Gastrocnemius medialis (tissue), 4 donors: ENCODE measurements at regions not wholly inside any gene's neighbourhood (a gene's known extent, or its start where the extent isn't known, plus 50 kb on each side); places are given as distances from the start of the nearest gene placed in this dataset.

Experiments used
- ATAC-seq, 2 donors: fragments of 150-250 bp; one replicate each; pipeline ENCODE4 v1.9.1; 2016
- DNase-seq, 2 donors: peaks; one replicate each; pipeline ENCODE4 v3.0.0-alpha.2; 2019
- H3K27ac ChIP-seq, 4 donors: fragments of 200-600 bp; sonication (generic); 1 replicate in 1 of 4; 2 replicates in 3 of 4; pipeline ENCODE4 v1.5.1; 2016 to 2018; ENCODE audit warnings: mild to moderate bottlenecking in 2 of 4, moderate library complexity in 1 of 4
- H3K27me3 ChIP-seq, 3 donors: fragments of 200-600 bp; sonication (generic) in 2 of 3; 1 replicate in 1 of 3; 2 replicates in 2 of 3; pipeline versions ENCODE4 v1.5.1 to v1.6.0; 2016 to 2019; ENCODE audit warnings: mild to moderate bottlenecking in 1 of 3, moderate library complexity in 1 of 3
- H3K36me3 ChIP-seq, 2 donors: fragments of 200-600 bp; sonication (generic) in 1 of 2; one replicate each; pipeline ENCODE4 v1.5.1; 2017 to 2018
- H3K4me1 ChIP-seq, 2 donors: fragments of 200-600 bp; sonication (generic) in 1 of 2; one replicate each; pipeline ENCODE4 v1.5.1; 2016 to 2017; ENCODE audit warnings: mild to moderate bottlenecking in 2 of 2
- H3K4me3 ChIP-seq, 4 donors: fragments of 200-600 bp; sonication (generic) in 3 of 4; 1 replicate in 1 of 4; 2 replicates in 3 of 4; pipeline ENCODE4 v1.5.1; 2016 to 2019; ENCODE audit warnings: mild to moderate bottlenecking in 2 of 4
- H3K9me3 ChIP-seq, 3 donors: fragments of 200-600 bp; sonication (generic) in 2 of 3; 1 replicate in 1 of 3; 2 replicates in 2 of 3; pipeline ENCODE4 v1.5.1; 2016 to 2019
- POLR2A ChIP-seq, 2 donors: fragments of 450-650 bp; IDR thresholded peaks; one replicate each; pipeline ENCODE4 v1.6.1; 2017; ENCODE audit warnings: antibody characterized with exemption in 2 of 2, mild to moderate bottlenecking in 2 of 2, moderate library complexity in 2 of 2
- in situ Hi-C, 4 donors: fragments of 200-750 bp; cut with MboI; loops; one replicate each; pipeline versions ENCODE4 v1.15.0 to v1.8.0; 2017; ENCODE audit warnings: low sequenced_read_pairs in 4 of 4
- intact Hi-C: fragments of 100-400 bp; cut with DNase I; formaldehyde crosslinking; loops from one replicate; pipeline ENCODE4 v1.15.1; 2023; ENCODE audit warnings: low total_unique reads
- TF ChIP-seq, protein P1 (sequence below), 5 experiments: fragments of 450-650 bp in 3 of 5; fragments of 200-600 bp in 2 of 5; sonication (generic) in 2 of 5; IDR thresholded peaks in 4 of 5; conservative IDR thresholded peaks in 1 of 5; 1 replicate in 4 of 5; 2 replicates in 1 of 5; pipeline ENCODE4 v1.5.1; 2016 to 2019; ENCODE audit warnings: antibody characterized with exemption in 5 of 5, mild to moderate bottlenecking in 3 of 5, moderate library complexity in 3 of 5

DNA sequence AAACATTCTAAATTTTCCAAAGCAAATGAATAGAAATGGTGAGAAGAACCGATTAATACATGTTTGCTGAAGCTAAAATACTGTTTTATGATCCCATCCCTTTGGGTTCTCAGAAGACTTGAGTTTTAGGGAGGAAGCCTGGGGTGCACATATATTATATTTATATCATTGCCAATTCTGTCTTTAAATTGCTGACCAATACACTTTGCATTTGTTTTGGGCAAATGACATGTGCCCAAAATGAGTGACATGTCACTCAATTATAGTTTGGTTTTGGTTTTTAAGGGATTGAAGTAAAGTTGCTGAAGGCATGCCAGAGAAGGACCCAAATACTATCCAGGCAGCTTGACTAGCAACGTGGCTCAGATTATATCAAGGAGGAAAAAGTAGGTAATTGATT lies 50.3 kb upstream of the SP3 start:
- in situ Hi-C loops (loop anchor here in 2 of 4 donors (25.0 kb wide), 2 partner anchors 803 to 978 kb away; no protein-coding TSS in a partner anchor), intact Hi-C loops (no loop called here)
- no peak for TF ChIP-seq POLR2A (IDR thresholded peaks at IDR 0.05)
- TF ChIP-seq, protein P1, sequence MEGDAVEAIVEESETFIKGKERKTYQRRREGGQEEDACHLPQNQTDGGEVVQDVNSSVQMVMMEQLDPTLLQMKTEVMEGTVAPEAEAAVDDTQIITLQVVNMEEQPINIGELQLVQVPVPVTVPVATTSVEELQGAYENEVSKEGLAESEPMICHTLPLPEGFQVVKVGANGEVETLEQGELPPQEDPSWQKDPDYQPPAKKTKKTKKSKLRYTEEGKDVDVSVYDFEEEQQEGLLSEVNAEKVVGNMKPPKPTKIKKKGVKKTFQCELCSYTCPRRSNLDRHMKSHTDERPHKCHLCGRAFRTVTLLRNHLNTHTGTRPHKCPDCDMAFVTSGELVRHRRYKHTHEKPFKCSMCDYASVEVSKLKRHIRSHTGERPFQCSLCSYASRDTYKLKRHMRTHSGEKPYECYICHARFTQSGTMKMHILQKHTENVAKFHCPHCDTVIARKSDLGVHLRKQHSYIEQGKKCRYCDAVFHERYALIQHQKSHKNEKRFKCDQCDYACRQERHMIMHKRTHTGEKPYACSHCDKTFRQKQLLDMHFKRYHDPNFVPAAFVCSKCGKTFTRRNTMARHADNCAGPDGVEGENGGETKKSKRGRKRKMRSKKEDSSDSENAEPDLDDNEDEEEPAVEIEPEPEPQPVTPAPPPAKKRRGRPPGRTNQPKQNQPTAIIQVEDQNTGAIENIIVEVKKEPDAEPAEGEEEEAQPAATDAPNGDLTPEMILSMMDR (IDR thresholded peaks at IDR 0.05 in 4 of 5, conservative IDR thresholded peaks at IDR 0.05 in 1 of 5): no peak
- ATAC-seq (no peak), DNase-seq (no peak)
- no peaks in the 10 kb centered on the region for H3K36me3 ChIP-seq
- H3K9me3 ChIP-seq: no peaks in the 10 kb centered on the region
- H3K27ac ChIP-seq: peak overlapping the region in 1 of 4 donors; percentile 87
- H3K27me3 ChIP-seq: no peaks in the 10 kb centered on the region
- no peak overlapping the region for H3K4me3 ChIP-seq
- H3K4me1 ChIP-seq: peaks cover 9 to 19% of the 10 kb centered on the region in 2 donors
